ENCODE measurements at regions not wholly inside any gene's neighbourhood (a gene's known extent, or its start where the extent isn't known, plus 50 kb on each side); places are given as distances from the start of the nearest gene placed in this dataset.

DNA sequence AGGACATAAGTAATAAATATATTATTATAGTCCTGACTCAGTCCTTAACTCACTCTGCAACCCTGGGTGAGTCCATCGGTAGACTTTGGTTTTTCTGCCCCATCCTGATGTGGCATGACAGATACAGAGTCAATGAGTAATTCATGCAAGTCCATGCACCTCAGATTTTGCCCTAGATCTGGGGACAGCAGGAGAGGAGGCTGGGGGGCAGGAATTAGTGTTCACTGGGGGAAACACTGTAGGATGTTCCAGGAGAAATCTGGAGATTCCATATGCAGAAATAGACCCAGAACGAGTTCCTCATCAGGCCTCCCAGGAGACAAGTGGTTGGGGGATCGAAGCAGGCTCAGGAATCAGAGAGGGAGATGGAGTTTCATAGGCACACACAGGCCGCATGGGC, 150.8 kb downstream of the DICER1 start:
- no peak for TF ChIP-seq CTCF (IDR thresholded peaks at IDR 0.05)
- no peak for TF ChIP-seq POLR2A (IDR thresholded peaks at IDR 0.05)
